SIG-M5 treated with dmso at 0.1 percent for 504 hours (cell line): ENCODE measurements at regions not wholly inside any gene's neighbourhood (a gene's known extent, or its start where the extent isn't known, plus 50 kb on each side); places are given as distances from the start of the nearest gene placed in this dataset.

Source experiments
- DNase-seq: peaks from one replicate; lab custom pipeline; 2025; ENCODE audit not compliant: unreplicated experiment; lab: John Stamatoyannopoulos, UW

DNA sequence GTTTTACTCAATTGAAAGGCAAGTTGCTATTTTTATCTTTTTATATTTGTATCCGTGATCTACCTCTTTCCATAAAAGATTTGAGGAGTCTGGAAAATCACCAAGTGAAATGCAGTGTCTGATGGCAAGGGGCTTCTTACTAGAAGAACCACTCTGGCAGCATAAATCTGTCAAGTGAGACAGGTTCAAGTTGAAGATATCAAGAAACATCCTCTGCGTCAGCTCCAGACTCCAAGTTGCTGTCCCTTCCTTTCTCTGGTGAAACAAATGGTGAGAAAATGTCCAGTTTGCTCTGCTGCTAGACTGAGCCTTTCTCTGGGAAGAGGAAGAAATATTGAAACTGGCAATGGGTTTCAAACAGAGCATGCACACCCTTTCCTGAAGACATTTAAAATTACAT lies 411.2 kb downstream of the PLPP3 start:
- no peak for DNase-seq

DNA sequence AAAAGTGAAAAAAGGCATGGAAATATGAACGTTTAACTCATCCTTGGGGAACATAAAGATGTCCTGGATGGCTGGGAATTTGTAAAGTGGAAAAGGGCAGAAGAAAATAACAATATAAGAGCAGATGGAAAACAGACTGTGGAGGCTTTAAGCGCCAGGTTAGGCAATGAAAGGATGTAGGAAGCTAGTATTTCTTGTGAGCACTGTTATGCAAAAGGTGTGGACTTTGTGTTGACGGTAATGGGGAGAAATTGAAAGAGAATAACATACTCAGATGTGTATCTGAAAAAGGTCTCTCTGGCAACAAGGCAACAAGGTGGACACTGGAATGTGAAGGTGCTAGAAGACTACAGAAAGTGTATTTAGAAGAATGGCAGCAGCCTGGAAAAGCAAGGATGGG lies 411.8 kb downstream of the PLPP3 start:
- no peak for DNase-seq

DNA sequence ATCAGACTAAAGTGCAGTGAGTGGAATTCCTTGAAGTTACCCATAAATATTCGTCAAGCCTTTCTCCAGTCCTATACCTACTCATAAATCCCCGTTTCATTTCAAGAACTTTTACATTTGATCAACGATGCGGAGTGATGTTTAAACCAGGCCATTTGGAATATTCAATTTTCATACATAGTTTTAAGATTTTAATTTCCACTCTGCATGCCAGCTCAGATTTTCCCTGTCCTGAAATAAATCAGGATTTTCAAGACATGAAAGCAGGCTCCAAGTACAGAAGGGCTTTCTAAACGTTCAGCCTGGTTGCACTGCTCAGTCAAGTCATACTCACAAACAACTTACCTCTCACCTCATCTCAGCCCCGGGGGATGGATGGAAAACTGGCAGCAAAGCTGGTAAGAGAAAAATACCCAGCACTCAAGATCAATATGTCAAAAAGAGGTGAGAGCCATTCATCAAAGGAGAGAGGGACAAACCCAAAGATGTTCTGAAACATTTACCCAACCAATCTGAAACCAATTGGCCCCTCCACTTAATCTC lies 418.5 kb downstream of the PLPP3 start:
- DNase-seq, result no peak

DNA sequence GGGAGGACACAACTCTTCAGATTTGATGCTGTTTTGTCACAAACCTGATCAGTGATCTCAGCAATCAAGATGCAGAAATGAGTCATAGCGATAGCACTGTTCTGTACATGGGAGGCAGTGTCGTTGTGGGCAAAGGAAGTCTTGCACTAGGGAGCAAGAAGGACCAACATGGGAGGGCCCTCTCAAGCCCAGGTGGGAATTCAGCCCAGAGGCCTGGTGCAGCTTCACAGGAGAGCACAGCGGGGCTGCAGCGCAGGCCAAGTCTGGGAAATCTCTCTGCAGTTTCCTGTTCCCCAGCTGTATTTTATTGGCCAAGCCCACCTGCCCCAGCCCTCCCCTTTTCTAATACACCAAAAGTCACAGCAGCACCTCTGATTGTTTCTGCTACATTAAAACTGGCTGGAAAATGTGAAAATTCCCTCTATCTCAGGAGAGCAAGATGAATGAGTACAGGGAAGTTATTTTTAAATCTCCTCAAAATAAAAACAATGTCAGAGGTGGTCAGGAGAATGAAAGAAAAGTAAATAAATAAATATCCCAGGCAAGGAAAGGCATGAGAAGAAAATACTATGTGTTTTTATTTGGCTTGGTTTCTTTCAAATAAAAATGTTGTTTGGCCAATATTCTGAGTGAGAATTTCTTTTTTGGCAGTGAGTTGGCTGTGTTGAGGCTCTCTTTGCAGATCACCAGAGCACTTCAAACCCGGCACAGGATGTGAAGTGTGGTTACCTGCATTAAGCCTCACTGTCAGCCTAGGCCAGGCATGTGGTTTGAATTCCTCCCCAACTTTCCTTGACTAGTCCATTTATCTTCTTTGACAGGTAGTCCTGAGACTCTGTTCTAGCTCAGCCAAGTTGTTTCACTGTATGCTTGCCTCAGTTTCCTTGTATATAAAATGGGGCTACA lies 422.1 kb downstream of the PLPP3 start:
- DNase-seq, result no peak

DNA sequence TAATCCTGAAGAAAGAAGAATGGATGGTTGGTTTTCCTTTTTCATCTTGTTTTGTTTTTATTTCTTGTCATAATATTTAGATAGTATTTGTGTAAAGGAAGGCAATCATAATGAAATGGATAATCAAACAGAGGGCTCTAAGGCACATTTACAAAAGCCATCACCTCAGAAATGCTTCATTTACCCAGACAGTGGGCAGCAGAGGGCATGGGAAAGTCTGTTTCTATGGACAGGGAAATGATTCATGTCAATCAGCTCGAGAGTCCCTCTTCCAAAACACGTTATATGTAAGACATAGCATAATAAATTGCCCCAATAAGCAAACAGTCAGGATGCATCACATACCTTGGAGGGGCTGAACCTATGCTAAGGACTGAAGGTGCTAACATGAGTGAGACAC lies 426.1 kb downstream of the PLPP3 start:
- no peak for DNase-seq

DNA sequence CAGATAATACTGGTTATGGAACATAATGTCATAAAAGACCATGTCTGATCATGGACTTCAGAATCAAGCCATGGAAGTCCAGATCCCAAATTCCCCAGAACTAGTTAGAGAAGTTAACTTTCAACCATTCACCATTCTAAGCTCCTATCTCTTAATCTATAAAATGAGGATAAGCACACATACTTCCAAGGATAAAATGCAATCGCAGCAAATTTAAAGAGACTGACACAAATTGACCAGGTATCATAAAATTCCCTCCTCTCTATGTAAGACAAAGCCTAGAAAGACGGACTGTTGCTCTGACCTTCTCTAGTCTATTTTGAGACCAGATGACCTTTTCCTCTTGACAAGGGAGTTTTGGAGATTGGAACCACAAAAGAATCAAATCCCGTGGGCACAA lies 426.7 kb downstream of the PLPP3 start:
- no peak for DNase-seq

DNA sequence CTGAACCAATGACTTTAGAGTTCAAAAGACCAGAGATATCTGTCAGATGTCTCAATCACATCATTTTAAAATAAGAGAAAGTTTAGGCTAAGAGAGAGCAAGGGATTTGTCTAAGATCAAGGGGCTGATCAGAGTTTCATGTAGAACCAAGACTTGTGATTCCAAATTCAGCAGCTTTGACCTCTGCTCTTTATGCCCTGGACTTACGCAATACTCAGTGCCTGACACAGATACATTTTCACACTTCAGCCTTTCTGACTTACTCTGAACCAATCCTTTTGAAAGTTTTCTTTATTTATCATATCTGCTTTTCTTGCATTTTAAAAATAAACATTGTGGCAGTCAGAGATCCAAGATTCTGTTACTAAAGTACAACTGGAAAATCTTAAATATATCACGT lies 428.0 kb downstream of the PLPP3 start:
- DNase-seq, result no peak

DNA sequence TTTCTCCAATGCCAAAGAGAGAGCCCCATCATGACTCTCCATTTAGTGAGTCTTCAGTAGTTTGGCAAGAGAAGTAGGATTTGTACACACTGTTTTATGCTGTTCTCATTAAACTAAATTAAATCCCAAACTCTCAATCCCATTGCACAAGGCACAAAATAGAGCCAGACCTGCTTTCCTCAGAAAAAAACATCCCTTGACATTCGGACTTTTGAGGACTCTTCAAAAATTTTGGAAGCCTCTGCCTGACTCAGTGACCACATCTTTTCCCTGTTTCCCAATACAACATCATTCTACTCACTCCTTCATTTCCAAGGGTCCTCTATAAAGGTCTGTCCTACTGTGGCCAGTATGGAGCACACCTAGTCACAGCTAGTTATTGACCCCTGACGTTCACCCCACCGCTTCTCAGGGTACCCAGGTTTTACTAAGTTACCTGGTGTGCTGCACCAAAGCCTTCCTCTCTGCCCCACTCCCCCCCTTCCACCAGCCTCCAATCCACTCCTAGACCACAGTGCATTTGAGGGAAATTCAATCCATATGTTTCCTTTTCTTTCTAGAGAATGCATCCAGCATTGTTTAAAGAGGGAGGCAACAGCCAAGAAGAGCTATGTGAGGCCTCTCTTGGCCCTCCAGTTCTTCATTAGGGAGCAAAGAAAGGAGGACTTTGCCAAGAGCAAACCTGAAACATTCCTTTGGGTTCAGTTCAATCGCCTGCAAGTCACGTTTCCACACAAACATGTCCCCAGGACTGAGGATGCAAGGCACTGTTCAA lies 428.7 kb downstream of the PLPP3 start:
- no peak for DNase-seq

DNA sequence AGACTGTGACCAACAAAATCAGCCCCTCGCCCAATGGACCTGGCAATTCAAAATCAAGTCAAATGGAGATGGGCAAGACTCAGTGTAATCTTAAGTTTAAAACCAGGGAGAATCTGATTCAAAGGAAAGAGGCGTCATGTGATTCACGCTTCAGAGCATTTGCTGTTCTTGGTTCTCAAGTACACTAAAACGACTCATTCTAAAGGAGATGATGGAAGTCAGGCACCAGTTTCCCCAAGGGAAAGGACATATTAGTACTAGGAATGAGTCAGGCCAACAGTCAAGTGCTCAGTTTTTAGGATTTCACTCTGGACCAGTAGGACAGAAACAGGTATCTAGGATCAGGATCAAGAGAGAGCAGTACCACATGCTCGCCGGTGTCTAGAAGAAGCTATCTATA lies 429.6 kb downstream of the PLPP3 start:
- DNase-seq, result no peak

DNA sequence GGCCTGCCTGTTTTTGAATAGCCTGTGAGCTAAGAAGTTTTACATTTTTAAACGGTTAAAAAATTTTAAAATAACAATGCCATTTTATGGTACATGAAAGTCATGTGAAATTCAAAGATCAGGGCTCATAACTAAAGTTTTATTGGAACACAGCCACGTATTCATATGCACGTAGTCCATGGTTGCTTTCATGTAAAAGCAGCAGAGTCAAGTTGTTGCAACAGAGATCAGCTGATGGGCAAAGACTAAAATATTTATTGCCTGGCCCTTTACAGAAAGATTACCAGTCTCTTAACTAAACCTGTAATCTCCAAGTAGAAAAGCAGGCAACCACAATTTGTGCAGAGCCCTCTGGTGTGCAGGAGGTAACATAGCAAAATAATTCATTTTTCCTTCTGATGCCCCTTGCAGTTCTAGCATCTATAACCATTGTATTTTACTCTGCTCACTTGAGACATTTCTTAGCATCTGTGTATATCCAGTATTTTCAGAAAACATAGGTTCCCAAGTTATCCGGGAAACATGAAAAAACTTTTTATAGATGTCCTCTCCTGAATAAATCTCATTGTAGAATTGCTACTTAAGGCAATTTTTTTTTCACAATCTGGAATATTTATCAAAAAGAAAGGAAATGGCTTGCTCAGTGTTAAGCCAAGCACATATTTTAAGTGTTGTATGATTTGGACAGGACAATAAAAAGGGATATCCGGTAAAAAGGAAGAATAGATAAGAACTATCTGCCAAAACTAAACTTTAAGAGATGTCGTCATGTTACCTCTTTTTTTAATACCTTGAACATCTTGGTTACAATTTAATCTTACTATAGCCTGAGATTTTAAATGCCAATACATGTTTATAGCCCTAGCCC lies 430.8 kb downstream of the PLPP3 start:
- no peak for DNase-seq

DNA sequence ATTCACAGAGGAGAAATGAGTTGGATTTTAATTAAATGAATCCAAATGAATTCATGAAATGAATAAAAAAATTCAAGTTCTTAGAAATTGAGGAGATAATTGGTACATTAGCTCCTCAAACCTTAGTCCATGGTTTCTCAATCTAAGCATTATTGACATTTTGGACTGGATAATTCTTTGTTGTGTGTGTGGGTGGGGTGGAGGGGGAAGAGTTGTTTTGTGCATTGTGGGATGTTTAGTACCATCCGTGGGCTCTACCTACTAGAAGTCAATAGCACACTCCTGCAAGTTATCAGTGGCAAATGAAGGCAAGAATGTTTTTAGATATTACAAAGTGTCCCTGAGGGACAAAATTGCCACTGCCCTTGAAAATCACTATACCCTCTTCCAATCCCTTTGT lies 431.9 kb downstream of the PLPP3 start:
- no peak for DNase-seq

DNA sequence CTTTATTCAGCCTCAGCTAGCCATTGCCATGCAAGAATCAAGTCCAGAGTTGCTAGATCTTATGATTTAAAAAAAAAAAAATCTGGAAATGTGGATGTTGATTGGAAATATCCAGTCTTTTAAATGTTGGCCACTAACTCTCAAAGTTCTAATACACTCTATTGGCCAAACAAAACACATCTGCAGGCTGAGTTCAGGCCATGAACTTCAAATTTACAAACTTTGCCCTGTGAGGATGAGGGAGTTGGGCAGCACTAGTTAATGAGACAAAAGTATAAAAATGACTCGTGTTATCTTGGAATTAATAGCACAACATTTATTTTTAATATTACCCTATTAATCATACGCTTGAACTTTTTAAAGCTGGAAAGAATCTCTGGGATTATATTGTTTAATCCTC lies 432.3 kb downstream of the PLPP3 start:
- no peak for DNase-seq

DNA sequence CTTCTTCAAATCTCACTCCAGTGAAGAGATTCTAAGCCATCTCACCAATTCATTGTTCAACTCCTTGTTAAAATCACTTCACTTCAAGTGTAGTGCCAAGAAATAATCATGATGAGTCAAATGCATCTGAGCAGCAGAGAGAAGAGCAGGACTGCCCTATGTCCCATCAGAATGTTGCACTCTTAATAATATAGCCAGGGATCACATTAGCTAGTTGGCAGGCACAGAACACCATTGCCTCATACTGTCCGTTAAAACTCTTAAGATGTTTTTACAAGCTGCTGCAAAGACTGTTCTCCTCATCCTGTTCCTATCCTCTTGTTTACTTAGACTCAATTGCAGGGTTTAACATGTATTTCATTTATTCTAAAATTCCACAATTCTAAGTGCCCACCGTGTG lies 432.9 kb downstream of the PLPP3 start:
- DNase-seq, result no peak

DNA sequence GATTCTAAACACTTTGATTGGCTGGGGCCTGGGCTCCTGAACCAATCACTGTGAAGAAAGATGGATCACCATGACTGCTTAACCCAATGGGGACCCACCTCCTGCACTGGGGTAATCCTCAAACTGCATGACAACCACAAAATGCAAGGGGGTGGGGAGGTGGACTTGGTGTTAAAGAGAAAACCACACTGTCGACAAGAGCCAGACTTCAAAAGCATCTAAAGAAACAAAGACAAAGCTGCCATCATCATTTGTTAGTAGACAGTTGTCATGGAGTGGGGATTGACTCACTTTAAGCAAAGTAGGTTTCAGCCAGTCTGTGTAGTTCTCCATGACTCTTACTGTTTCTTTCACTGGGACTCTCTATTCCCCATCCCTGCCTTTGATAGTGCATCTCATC lies 433.8 kb downstream of the PLPP3 start:
- no peak for DNase-seq

DNA sequence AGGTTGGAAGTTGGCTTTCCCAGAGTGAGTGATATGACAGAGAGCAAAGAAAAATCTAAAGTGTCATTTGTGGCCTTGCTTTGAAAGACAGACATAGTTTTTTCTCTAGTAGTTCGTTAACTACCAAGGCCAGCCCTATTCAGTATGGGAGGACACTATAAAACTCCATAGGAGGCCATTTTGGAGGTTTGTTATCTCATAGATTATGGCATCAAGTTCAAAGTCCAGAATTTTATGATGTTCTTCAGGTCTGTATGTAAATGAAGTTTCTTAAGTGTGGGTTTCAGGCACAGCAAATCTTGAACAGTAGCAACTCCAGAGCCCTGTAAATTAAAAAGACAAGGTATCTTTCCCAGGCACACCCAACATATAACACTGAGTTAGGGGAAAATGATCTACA lies 437.1 kb downstream of the PLPP3 start:
- no peak for DNase-seq

DNA sequence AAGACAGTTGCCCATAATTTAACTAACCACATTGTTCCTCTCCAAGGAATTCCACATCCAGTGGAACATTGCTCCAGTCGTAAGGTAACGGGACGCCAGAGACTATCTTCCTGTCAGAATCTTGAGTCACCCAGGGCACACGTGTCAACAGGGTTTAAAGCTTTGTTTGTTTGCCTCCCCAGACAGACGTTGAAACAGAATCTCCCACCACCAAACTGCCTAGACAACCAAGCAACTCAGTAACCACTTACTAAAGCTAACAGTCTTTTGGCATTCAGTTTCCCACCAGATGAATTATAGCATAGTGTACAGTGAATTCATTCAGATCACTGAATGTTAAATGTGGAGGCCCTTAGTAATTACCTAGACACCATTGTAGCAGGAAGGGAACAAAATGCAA lies 439.5 kb downstream of the PLPP3 start:
- DNase-seq, result no peak

DNA sequence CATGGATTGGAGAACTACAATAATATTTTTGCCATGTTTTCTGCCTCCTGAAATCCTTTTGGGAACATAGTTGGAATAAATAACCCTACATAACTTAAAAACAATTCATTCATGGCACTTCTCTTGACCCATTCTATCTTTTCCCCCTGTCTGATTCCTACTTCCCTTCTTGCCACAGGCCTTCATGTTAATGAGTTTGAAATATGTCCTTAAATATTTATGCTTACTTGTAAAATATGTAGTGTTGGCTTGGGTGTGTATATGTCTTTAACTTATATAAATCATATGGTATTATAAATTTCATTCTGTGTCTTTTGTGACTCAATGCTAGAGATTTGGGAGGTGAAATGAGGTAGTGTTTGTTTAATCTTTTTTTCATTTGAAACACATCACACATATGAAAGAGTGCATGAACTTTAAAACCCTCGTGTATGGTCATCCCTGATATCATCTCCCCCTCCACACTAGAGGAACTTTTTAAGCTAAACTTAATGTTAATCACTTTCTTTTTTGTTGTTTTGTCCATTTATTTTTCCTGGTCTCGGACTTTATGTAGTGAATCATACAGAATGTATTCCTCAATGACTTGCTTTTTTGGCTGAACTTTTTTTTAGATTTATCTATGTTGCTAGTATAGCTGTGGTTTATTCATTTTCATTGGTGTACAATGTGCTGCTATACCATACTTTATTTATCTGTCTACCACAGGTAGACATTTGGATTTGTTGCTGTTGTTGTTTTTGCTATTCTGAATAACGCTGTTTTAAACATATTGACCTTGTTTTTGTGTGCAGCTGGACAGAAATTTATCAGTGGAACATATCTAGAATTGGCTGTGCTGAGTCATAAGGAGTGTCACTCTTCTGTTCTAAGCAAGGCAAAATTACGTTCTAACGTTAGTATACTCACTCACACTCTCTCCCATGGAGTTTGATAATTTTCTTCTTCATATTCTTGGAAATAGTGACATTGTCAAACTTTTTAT lies 441.6 kb downstream of the PLPP3 start:
- no peak for DNase-seq

DNA sequence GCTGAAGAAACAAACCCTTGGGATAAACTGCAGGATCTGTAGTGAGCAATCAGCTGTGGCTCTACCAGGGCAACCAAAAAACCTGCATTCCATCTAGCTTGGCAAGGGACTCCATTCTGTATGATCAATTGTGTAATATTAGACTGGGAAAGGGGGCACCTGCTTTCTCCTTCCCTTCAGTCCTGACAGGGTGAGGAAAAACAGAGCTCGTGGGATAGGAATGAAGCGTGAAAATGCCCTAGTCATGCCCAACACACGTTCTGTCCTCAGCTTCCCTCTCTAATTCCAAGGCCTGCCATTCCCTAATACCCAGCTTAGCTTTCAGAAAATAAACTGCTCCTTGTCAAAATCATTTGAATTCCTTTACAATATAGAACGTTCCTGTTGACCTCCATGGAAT lies 442.3 kb downstream of the PLPP3 start:
- DNase-seq, result no peak

DNA sequence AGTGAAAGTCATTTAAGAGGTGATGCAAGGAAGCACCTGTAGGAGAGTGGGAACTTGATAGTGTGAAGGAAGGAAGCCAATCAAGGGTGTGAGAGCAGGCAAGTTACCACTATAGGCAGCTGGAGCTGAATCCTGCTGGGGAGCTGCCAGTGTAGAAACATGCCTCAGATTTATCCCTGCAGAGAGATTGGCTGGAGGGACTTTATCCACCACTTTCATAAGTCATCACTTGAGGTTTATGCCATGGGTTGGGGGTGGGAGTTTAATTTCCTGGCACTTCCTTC lies 443.6 kb downstream of the PLPP3 start:
- no peak for DNase-seq
